Keratinocyte (primary cell): ENCODE measurements at regions not wholly inside any gene's neighbourhood (a gene's known extent, or its start where the extent isn't known, plus 50 kb on each side); places are given as distances from the start of the nearest gene placed in this dataset.

ENCODE experiments used
- DNase-seq: peaks from one replicate; pipeline ENCODE4 v3.0.0-alpha.2; 2011; ENCODE audit warnings: low read depth, missing footprints, low spot score
- FAIRE-seq: peaks from 2 replicates; lab custom pipeline; 2011; peaks lifted over from hg19 to GRCh38; lab: Jason Lieb, UNC
- H2AFZ ChIP-seq: 2 replicates; pipeline ENCODE4 v1.6.0; 2012; ENCODE audit warnings: low read length, control low read depth, inconsistent platforms; ENCODE audit not compliant: control insufficient read depth
- H3K27ac ChIP-seq: 2 replicates; pipeline ENCODE4 v1.5.1; 2011; ENCODE audit warnings: low read length; ENCODE audit not compliant: control insufficient read depth, insufficient read depth
- H3K27me3 ChIP-seq: 3 replicates; pipeline ENCODE4 v1.6.0; 2011; ENCODE audit warnings: low read length; ENCODE audit not compliant: control insufficient read depth, insufficient read depth; ENCODE audit errors: extremely low read depth
- H3K36me3 ChIP-seq, 2 experiments: 2 replicates in 1 of 2; 3 replicates in 1 of 2; pipeline ENCODE4 v1.5.1; 2011; ENCODE audit warnings: low read length in 2 of 2, mild to moderate bottlenecking in 1 of 2; ENCODE audit not compliant: control insufficient read depth in 2 of 2, insufficient read depth in 2 of 2; ENCODE audit errors: extremely low read depth in 1 of 2
- H3K4me1 ChIP-seq: 3 replicates; pipeline ENCODE4 v1.5.1; 2011; ENCODE audit warnings: low read length; ENCODE audit not compliant: control insufficient read depth, insufficient read depth; ENCODE audit errors: extremely low read depth
- H3K4me2 ChIP-seq: 3 replicates; pipeline ENCODE4 v1.6.0; 2011; ENCODE audit warnings: low read depth, low read length; ENCODE audit not compliant: control insufficient read depth, insufficient read depth; ENCODE audit errors: extremely low read depth
- H3K4me3 ChIP-seq, 3 experiments: fragments of 200-600 bp in 1 of 3; sonication (generic) in 1 of 3; 2 replicates in 2 of 3; 3 replicates in 1 of 3; pipeline ENCODE4 v1.5.1; 2011 to 2016; ENCODE audit warnings: low read length in 3 of 3, mild to moderate bottlenecking in 3 of 3, control low read depth in 2 of 3, inconsistent platforms in 1 of 3, low read depth in 1 of 3, mixed read lengths in 1 of 3, mixed run types in 1 of 3, moderate library complexity in 1 of 3; ENCODE audit not compliant: control insufficient read depth in 2 of 3, insufficient read depth in 2 of 3; ENCODE audit errors: extremely low read depth in 1 of 3
- H3K79me2 ChIP-seq: 2 replicates; pipeline ENCODE4 v1.6.0; 2012; ENCODE audit warnings: low read length; ENCODE audit not compliant: control insufficient read depth, insufficient read depth
- H3K9ac ChIP-seq: 3 replicates; pipeline ENCODE4 v1.6.0; 2011; ENCODE audit warnings: low read length; ENCODE audit not compliant: control insufficient read depth, insufficient read depth; ENCODE audit errors: extremely low read depth
- H3K9me1 ChIP-seq: 3 replicates; pipeline ENCODE4 v1.6.0; 2011; ENCODE audit warnings: low read length; ENCODE audit not compliant: control insufficient read depth, insufficient read depth; ENCODE audit errors: extremely low read depth
- H3K9me3 ChIP-seq: 2 replicates; pipeline ENCODE4 v1.5.1; 2012; ENCODE audit warnings: low read depth, low read length; ENCODE audit not compliant: control insufficient read depth
- H4K20me1 ChIP-seq: 3 replicates; pipeline ENCODE4 v1.6.0; 2011; ENCODE audit warnings: low read length; ENCODE audit not compliant: control insufficient read depth, insufficient read depth; ENCODE audit errors: extremely low read depth
- CTCF ChIP-seq, 3 experiments: IDR thresholded peaks in 1 of 3; conservative IDR thresholded peaks in 1 of 3; optimal IDR thresholded peaks in 1 of 3; 2 replicates in 2 of 3; 3 replicates in 1 of 3; pipeline versions ENCODE3 to v1.5.1; 2011; ENCODE audit warnings: low read length in 3 of 3, mild to moderate bottlenecking in 3 of 3, moderate library complexity in 2 of 3, control low read depth in 1 of 3, inconsistent platforms in 1 of 3; ENCODE audit not compliant: insufficient read depth in 2 of 3; ENCODE audit errors: extremely low read depth in 1 of 3
- EZH2 ChIP-seq: IDR thresholded peaks from one replicate; pipeline ENCODE4 v1.6.1; 2012; ENCODE audit warnings: inconsistent platforms, mild to moderate bottlenecking, low read length, moderate library complexity
- dilution Hi-C: fragments of 300-500 bp; cut with MboI; formaldehyde crosslinking; loops from one replicate; pipeline ENCODE4 v1.7.0; 2020; ENCODE audit warnings: low sequenced_read_pairs; ENCODE audit not compliant: extremely low pct_ligation_motif_present

- dilution Hi-C loops, result no loop called here
- TF ChIP-seq EZH2 (no peak), CTCF (optimal IDR thresholded peaks at IDR 0.05 in 1 of 3, IDR thresholded peaks at IDR 0.05 in 1 of 3, conservative IDR thresholded peaks at IDR 0.05 in 1 of 3; ENCODE audit: extremely low read depth in 1 of 3, insufficient read depth in 2 of 3, low read length in 3 of 3) (no peak)
- Histone ChIP-seq H3K4me1 (no peaks in the 10 kb centered on the region), H2AFZ (no peak overlapping the region), H3K9me3 (no peaks in the 10 kb centered on the region), H3K79me2 (no peaks in the 10 kb centered on the region), H3K36me3 (no peaks in the 10 kb centered on the region), H3K4me3 (no peak overlapping the region), H4K20me1 (no peaks in the 10 kb centered on the region), H3K27me3 (no peaks in the 10 kb centered on the region), H3K27ac (no peak overlapping the region), H3K9ac (no peak overlapping the region), H3K9me1 (no peaks in the 10 kb centered on the region), H3K4me2 (no peak overlapping the region)
- DNase-seq (no peak), FAIRE-seq (no peak)
Measured at GRCh38 chr3:68045976-68046375, 391.6 kb upstream of the SUCLG2 start.

- no peak overlapping the region for H3K27ac ChIP-seq
- no peaks in the 10 kb centered on the region for H3K27me3 ChIP-seq
- no peaks in the 10 kb centered on the region for H3K79me2 ChIP-seq
- dilution Hi-C loops, result no loop called here
- no peaks in the 10 kb centered on the region for H4K20me1 ChIP-seq
- no peak overlapping the region for H3K4me2 ChIP-seq
- FAIRE-seq, result no peak
- TF ChIP-seq CTCF (optimal IDR thresholded peaks at IDR 0.05 in 1 of 3, IDR thresholded peaks at IDR 0.05 in 1 of 3, conservative IDR thresholded peaks at IDR 0.05 in 1 of 3; ENCODE audit: extremely low read depth in 1 of 3, insufficient read depth in 2 of 3, low read length in 3 of 3) (no peak), EZH2 (no peak)
- H3K9me1 ChIP-seq, result no peaks in the 10 kb centered on the region
- DNase-seq, result no peak
- H3K9ac ChIP-seq, result no peak overlapping the region
- H2AFZ ChIP-seq, result no peak overlapping the region
- no peaks in the 10 kb centered on the region for H3K9me3 ChIP-seq
- no peaks in the 10 kb centered on the region for H3K4me1 ChIP-seq
- no peak overlapping the region for H3K4me3 ChIP-seq
- H3K36me3 ChIP-seq, result no peaks in the 10 kb centered on the region
Measured at GRCh38 chr3:68033867-68034266, 379.5 kb upstream of the SUCLG2 start.
